ENCODE measurements at regions not wholly inside any gene's neighbourhood (a gene's known extent, or its start where the extent isn't known, plus 50 kb on each side); places are given as distances from the start of the nearest gene placed in this dataset.

GRCh38 chr10:108775911-108776475, 1147.3 kb downstream of the XPNPEP1 start:
- TF ChIP-seq POLR2A (IDR thresholded peaks at IDR 0.05; ENCODE audit: low read depth, low read length): no peak
- TF ChIP-seq TAF1 (IDR thresholded peaks at IDR 0.05; ENCODE audit: low read depth, low read length): no peak
- TF ChIP-seq POLR2AphosphoS5 (IDR thresholded peaks at IDR 0.05; ENCODE audit: low read depth, low read length): no peak
- no peak for TF ChIP-seq PAX5 (IDR thresholded peaks at IDR 0.05; ENCODE audit: insufficient read depth, low read length, severe bottlenecking)
- no peak for TF ChIP-seq POU2F2 (IDR thresholded peaks at IDR 0.05; ENCODE audit: low read depth, low read length)
- no peak for TF ChIP-seq SPI1 (IDR thresholded peaks at IDR 0.05; ENCODE audit: low read depth, low read length)
